GM19035 (cell line): ENCODE measurements at regions not wholly inside any gene's neighbourhood (a gene's known extent, or its start where the extent isn't known, plus 50 kb on each side); places are given as distances from the start of the nearest gene placed in this dataset.
"Not testable (repeated sequence)": the region's sequence is repeated elsewhere in the genome, so short reads cannot be mapped to it uniquely, and the experiment has no call there.

Experiments
- ATAC-seq: cut with Tn5 transposase; IDR thresholded peaks from one replicate; pipeline ENCODE4 v1.9.1; 2021; ENCODE audit not compliant: unreplicated experiment

DNA sequence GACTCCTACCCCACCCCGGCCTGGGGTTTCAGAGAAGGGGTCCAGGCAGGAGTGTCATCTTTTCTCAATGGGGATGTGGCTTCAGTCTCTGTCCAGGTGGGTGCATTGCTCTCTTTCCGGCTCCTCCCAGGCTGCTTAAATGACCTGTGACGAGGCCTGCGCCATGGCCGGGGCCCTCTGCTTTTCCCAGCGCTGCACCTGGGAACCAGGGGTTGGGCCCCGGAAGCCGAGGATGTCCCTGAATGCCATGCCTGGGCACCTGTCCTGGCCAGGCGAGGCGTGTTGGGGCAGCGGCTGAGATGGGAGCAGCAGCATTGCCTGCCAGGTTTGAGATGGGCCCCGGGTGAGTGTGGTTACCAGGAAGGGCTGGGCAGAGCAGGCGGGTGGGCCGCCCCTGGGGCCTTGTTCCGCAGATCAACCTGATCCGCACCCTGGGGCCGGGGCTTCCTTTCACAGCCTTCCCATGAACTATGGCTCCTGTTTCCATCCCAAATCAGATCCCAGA, 147.4 kb downstream of the SEC14L1 start:
- no peak for ATAC-seq

DNA sequence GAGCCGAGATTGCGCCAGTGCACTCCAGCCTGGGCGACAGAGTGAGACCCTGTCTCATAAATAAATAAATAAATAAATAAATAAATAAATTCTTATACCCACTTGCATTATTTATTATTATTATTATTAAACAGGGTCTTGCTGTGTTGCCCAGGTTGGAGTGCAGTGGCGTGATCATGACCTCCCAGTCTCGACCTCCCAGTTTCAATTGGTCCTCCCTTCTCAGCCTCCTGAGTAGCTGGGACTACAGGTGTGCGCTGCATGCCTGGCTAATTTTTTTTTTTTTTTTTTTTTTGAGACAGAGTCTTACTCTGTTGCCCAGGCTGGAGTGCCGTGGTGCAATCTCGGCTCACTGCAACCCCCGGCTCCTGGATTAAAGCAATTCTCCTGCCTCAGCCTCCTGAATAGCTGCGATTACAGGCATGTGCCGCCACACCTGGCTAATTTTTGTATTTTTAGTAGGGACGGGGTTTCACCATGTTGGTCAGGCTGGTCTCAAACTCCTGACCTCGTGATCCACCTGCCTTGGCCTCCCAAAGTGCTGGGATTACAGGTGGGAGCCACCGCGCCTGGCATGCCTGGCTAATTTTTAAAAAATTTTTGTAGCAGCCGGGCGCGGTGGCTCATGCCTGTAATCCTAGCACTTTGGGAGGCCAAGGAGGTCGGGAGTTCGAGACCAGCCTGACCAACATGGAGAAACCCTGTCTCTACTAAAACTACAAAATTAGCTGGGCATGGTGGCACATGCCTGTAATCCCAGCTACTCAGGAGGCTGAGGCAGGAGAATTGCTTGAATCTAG, 150.2 kb downstream of the SEC14L1 start:
- ATAC-seq = not testable (repeated sequence)

DNA sequence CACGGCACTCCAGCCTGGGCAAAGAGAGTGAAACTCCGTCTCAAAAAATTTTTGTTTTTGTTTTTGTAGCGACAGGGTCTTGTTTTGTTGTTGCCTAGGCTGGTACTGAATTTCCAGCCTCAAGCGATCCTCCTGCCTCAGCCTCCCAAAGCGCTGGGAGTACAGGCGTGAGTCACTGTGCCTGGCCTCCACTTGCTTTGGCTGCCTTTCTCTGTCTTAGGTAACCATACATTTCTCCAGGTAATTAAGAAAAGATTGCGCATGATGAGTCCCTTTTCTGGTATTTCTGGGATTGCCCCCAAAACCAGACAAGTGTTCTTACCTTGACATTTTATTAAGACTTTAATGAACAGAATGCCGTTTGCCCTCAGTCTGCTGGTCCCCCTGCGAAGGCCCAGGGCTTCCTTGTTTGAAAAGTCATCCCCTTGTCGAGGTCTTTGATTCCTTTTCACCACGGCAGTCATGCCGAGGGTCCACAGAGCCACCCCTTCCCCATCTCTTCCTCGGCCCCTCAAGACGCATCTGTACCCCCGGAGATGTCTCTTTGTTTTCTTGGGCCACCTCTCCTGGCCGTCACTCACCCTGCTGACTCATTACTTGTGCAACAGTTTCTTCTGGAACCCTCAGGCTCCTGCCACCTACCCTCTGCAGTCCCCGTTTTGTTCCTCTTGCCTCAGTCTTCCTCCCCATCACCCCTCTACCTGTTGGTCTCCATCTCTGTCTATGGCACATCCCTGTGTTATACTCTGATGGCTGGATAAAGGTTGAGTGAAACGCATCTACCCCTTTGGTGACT, 151.0 kb downstream of the SEC14L1 start:
- ATAC-seq = no peak

DNA sequence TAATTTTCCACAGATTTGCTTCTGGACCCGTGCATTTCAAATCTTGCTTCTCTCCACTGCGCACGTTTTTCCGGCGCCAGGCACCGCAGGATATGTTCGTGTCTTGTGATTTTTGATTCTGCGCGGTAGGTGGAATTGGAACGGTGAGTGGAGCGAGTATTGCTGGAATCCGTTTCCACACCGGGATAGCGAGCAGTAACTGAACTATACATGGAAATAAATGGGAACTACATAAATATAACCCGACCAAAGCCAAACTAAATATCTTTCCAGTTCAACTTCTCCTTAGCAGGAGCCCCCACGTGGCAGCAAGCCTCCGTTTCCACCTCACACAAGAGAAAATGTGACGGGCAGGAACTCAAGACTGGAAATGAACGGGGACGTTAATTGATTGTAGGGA, 154.0 kb downstream of the SEC14L1 start:
- ATAC-seq = no peak

DNA sequence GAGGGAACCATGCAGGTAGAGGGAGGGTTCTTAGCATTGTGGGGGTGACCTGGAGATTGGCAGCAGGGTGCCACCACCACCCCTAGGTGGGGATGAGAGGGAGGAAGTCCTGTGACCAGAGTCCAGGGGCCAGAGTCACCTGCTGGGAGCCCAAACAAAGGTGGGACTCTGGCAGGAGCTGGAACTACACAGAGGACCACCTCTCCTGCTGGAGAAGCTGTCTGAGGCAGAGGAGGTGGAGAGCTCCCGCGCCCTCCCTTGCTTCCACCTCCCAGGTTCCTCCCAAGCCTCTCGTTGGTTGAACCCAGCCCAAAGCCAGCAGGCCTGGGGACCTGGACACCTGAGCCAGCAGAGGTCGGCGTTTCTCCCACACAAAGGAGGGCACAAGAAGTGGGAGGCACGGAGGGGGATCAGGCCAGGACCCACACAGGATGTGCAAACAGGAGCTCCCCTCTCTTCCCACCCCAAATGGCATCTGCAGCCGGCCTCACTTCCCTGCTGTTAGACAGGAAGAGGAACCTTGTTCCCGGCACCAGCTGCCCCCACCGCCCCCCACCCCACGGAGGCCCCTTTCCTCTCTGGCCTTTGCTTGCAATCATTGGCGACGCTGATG, 154.6 kb downstream of the SEC14L1 start:
- ATAC-seq = no peak

DNA sequence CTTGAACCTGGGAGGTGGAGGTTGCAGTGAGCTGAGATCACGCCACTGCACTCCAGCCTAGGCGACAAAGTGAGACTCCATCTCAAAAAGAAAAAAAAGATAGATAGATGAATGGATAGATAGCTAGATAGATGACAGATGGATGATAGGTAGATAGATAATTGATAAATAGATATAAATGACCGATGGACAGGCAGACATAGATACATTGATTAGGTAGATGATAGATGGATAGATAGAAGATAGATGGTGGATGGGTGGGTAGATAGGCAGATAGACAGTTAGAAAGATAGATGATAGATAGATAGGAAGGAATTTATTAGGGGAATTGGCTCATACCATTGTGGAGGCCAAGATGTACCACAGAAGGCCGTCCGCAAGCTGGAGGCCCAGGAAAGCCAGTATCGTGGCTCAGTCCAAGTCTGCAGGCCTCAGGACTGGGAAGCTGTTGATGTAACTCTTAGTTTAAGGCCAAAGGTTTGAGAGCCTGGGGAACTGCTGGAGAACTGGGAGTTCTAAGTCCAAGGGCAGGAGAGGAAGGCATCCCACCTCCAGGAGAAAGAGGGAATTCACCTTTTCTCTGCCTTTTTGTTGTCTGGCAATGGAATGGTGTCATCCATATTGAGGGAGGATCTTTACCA, 156.1 kb downstream of the SEC14L1 start:
- ATAC-seq = no peak

DNA sequence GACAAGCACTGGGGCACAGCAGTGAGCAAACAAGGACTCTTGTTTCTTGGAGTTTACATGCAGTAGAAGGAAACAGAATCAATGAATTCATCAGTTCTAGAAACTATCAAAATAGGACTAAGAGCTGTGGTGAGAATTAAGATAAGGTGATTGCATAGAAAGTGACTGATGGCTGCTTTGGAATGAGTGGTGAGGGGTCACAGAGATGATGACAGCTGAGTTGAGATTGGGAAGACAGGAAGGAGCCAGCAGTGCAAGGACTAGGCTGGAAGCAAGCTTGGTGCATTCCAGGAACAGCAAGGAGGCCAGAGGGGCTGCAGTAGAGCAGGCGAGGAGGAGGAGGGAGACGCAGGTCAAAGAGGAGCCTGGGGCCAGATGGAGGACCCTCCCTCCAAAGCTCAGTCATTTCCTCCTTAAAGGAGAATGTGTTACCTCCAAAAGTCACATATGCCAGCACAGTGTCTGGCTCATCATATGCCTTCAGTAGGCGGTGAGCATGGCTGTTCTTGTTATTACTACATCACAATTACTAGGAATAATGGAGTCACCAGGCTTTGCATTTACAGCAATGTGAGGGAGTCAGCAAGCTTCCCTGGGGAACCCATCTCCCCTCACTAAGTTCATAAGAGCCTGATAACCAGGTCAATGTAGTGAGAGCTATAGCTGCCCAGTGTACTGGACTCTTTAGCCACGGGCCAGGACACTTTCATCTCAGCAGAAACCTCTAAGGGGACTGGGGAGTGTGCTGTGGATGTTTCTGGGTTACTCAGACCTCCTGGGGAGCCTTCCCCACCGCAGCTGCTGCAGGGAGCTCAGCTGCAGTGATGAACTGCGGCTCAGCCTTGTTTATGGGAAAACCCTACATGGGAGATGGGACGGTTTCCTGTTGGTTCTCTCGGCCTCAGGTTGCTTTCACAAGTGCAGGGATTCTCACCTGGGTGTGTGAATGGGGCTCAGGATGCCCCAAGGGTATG, 157.2 kb downstream of the SEC14L1 start:
- ATAC-seq = no peak

DNA sequence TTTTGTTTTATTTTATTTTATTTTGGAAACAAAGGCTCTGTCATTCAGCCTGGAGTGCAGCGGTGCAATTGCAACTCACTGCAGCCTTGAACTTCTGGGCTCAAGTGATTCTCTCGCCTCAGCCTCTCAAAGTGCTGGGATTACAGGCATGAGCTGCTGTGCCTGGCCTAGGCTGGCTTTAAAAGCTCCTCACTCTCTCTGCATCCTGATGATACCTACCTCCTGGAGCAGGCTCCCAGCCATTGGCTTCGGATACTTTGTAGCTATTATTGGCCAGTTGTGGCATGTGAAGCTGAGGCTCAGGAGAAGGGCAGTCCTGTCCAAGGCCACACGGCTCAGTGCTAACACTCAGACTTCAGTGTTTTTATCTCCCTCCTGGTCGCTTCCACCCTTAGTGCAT, 158.0 kb downstream of the SEC14L1 start:
- no peak for ATAC-seq

DNA sequence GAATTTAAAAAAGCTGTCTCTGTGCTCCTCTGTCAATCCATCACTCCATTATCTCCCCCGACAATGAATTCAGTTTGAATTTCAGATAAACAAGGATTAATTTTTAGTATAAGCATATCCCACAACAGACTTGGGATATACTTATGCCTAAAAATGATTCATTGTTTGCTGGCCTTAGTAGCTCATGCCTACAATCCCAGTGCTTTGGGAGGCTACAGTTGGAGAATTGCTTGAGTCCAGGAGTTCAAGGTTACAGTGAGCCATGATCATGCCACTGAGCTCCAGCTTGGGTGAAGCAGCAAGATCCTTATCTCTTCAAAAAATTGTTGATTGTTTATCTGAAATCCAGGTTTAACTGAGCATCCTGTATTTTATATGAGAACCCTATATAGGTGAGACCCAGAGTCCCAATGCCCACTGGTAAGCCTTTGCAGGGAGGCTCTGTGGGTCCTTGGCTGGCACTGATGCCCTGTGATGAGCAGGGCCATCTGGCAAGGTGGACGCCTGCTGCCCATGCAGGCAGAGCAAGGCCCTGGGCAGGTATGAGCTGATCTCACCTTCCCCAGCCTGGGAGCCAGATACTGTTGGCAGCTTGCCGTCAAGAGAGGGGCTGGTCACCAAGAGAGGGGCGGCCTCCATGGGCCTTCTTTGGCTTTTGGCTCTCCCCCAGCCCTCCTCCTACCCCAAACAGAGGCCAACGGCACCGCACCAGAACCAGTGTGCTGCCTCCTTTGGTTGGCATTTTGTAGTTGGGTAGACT, 158.7 kb downstream of the SEC14L1 start:
- ATAC-seq = no peak

DNA sequence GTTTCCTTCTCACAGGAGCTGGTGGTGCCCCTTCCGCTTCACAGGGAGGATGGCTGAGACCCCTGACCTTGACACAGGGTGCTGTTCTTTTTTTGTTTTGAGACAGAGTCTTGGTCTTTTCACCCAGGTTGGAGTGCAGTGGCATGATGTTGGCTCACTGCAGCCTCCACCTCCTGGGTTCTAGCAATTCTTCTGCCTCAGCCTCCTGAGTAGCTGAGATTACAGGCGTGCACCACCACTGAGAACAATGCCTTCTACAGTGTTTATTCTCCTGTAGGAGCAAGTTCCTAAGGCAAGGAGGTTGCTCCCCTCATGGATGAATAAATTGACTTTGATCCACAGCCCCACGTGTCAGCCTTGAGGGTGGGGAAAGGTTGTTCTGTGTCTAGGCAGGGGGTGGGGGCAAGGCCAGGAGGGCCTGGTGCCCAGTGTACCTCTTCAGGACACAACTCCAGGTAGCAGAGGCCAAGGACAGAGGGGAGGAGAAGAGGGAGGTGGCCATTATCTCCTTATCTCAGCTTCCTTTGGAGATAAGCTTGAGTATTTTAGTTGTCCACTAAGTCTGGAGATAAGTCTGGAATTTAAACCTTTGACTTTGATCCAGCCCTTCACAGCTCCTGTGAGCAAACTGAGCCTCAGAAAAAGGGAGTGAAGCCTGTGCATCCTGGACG, 159.4 kb downstream of the SEC14L1 start:
- ATAC-seq = no peak

DNA sequence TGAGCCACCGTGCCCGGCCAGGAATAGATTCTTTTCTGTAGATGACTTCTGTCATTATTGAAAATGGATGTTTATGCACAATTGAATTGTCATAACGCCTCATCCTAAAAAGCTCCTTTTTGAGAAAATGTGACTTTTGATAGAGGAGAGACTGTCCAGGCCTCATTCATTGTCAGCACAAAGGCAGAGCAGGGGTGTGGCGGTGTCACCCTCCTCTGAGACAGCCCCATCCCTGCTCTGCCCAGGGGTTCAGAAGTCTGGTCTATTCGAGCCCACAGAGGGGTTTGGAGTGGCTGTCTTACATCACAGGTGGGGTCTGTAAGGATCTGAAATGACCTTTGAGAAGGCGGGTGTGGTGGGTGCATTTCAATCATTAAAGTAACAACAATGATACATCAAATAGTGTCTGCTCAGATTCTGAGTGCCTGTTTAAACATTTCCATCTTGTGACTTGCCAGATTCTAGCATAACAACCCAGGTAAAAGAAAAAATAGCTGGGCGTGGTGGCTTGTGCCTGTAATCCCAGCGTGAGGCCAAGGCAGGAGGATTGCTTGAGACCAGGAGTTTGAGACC, 161.0 kb downstream of the SEC14L1 start:
- no peak for ATAC-seq

DNA sequence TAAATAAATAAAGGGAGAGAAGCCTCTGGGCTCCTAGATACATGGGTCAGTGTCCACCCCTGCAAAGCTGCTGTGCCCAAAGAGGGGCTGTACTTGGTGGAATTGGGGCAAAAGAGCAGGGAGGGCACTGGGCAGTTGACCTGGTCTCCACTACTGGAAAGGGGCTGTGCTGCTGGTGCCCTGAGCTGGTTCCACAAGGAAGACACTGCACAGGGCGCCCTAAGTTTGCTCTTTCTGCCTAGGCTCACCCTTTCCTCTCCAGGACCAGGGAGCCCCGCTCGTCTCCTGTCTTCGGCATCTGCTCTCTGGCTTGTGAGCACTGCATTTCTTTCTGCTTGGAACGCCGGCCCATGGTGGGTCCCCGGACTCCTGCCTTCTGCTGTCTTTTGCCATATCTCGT, 161.9 kb downstream of the SEC14L1 start:
- no peak for ATAC-seq

DNA sequence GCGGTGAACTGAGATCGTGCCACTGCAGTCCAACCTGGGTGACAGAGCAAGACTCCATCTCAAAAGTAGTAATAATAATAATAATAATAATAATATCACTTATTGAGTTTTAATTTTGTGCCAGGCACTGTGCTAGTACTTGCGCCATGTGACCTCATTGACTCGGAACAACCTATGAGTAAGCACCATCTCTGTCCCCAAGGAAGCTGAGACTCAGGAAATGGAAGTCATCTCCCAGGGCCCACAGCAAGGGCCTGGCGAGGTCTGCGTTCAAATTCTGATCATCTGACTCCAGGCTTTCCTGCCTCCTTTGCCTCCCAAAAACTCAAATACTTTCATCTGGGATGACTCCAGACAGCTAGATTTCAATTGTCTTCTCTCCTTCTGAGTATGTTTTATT, 162.9 kb downstream of the SEC14L1 start:
- ATAC-seq = no peak

DNA sequence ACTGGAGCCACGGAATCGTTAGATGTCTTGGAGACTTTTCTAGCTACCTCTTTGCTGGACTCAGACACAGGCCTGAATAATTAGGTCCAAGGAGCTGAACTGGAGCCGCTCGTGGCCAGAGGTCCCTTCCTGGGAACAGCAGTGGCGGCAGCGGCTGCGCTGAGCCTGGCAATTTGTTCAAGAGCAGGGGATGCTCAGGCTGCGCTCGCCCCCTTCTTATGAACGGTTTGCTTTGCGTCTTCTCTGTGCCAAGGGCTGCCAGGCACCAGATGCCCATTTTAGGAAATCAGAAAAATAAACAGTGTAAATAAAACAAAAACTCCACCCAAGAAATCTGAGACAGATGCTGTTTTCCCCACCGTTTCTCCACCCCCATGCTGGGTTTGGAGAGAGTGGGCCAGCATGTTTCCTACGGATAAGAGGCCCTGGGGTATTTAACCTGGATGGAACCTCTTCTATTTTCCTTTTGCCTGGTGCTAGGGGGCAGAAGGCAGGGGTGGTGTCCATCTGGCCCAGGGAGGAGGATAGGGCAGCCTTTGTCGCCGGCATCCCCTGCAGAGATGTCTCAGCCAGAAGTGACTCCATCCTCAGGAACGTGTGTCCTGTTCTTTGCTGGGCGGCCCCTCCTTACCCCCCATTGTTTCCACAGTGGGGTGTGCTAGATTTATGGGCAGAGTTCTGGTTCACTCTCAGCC, 163.4 kb downstream of the SEC14L1 start:
- ATAC-seq = no peak

DNA sequence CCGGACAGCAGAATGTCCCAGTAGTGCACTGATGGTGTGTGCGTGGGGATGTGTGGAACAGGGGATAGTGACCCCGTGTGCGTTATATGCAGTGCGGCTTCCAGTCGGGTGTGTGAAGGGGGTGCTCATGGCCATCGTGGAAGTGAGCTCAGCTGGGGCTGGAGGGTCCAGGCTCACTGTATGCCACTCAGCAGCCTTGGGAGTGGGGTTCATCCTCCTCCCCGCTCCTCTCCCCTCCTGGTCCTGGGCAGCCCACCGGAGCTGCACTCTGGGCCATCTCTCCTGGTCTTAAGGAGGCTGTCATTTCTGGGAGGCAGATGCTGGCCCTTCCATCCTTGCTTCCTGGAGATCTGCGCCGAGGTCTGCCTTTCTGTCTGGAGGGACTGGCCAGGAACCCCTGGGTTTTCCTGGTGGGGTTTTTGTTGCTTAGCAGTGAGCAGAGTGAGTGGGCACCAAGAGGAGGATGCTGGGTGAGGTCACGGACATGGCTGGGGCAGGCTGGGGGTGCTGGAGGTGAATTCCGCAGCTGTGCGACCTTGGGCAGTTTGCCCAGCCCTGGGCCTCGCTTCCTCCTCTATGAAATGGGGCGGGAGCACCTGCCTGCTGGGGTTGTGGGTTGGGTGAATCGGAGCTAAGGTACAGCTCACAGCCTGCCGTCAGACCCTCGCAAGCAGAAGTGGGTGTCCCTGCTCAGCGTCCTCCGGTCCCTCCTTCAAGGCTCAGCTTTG, 164.1 kb downstream of the SEC14L1 start:
- ATAC-seq = no peak

DNA sequence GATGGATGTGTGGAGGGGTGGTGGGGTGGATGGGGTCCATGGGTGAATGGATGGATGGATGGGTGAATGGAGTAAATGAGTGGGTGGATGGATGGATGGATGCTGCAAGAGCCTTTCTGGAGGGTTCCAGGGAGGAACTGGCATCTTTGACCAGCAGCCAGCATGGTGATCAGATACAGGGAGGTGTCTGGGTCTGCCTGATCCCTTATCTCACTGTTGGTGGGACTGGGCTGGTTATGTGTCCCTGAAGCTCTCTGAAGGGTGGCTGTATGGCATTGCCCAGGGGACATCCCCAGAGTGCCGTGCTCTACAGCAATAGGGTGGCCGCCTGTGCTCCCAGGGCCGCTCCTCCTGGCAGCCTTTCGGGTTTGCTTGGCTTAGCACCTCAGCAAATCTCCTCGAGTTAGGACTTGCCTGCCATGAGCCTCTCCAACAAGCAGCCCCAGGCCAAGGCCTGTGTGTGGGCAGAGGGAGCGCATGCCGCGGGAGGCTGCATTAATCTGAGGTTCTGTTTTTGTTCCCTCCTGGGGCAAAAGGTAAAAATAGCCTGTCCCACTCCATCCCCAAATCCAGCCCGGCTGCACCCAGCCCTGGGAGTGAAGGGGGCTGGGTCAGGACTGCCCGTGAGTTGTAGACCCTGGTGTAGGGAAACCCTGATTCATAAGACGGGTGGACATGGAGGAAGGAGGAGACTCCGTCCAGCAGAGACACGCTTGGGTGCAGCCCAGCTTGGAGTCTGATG, 165.4 kb downstream of the SEC14L1 start:
- no peak for ATAC-seq
